Testis (tissue), 2 donors: ENCODE measurements at regions not wholly inside any gene's neighbourhood (a gene's known extent, or its start where the extent isn't known, plus 50 kb on each side); places are given as distances from the start of the nearest gene placed in this dataset.

Source experiments
- POLR2A ChIP-seq: fragments of 450-650 bp; IDR thresholded peaks from one replicate; pipeline ENCODE4 v1.6.1; 2017; ENCODE audit warnings: antibody characterized with exemption, mild to moderate bottlenecking, moderate library complexity
- TF ChIP-seq, protein P1 (sequence below), 3 experiments: fragments of 450-650 bp in 2 of 3; fragments of 200-600 bp in 1 of 3; sonication (generic) in 1 of 3; IDR thresholded peaks; one replicate each; pipeline ENCODE4 v1.5.1; 2016 to 2019; ENCODE audit warnings: antibody characterized with exemption in 3 of 3, mild to moderate bottlenecking in 2 of 3, moderate library complexity in 1 of 3

DNA sequence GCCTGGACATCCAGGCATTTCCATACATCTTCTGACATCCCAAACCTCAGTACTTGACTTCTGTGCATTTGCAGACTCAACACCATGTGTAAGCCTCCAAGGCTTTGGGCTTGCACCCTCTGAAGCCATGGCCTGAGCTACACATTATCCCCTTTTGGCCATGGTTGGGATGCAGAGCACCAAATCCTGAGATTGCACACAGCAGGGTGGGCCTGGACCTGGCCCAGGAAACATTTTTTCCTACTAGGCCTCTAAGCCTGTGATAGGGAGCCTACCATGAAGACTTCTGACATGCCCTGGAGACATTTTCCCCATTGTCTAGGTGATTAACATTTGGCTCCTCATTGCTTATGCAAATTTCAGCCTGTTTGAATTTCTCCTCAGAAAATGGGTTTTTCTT is 853.4 kb upstream of the SPRY2 start:
- TF ChIP-seq, protein P1, sequence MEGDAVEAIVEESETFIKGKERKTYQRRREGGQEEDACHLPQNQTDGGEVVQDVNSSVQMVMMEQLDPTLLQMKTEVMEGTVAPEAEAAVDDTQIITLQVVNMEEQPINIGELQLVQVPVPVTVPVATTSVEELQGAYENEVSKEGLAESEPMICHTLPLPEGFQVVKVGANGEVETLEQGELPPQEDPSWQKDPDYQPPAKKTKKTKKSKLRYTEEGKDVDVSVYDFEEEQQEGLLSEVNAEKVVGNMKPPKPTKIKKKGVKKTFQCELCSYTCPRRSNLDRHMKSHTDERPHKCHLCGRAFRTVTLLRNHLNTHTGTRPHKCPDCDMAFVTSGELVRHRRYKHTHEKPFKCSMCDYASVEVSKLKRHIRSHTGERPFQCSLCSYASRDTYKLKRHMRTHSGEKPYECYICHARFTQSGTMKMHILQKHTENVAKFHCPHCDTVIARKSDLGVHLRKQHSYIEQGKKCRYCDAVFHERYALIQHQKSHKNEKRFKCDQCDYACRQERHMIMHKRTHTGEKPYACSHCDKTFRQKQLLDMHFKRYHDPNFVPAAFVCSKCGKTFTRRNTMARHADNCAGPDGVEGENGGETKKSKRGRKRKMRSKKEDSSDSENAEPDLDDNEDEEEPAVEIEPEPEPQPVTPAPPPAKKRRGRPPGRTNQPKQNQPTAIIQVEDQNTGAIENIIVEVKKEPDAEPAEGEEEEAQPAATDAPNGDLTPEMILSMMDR (IDR thresholded peaks at IDR 0.05), result no peak
- no peak for TF ChIP-seq POLR2A
